Activated CD8-positive, alpha-beta memory T cell treated with anti-CD3 and anti-CD28 coated beads, Interleukin-2, amount 50 U/mL, for 24 hours (primary cell): ENCODE measurements at regions not wholly inside any gene's neighbourhood (a gene's known extent, or its start where the extent isn't known, plus 50 kb on each side); places are given as distances from the start of the nearest gene placed in this dataset.

Experiments
- DNase-seq: peaks from one replicate; pipeline ENCODE4 v3.0.0-alpha.2; 2020; ENCODE audit errors: extremely low read depth

DNA sequence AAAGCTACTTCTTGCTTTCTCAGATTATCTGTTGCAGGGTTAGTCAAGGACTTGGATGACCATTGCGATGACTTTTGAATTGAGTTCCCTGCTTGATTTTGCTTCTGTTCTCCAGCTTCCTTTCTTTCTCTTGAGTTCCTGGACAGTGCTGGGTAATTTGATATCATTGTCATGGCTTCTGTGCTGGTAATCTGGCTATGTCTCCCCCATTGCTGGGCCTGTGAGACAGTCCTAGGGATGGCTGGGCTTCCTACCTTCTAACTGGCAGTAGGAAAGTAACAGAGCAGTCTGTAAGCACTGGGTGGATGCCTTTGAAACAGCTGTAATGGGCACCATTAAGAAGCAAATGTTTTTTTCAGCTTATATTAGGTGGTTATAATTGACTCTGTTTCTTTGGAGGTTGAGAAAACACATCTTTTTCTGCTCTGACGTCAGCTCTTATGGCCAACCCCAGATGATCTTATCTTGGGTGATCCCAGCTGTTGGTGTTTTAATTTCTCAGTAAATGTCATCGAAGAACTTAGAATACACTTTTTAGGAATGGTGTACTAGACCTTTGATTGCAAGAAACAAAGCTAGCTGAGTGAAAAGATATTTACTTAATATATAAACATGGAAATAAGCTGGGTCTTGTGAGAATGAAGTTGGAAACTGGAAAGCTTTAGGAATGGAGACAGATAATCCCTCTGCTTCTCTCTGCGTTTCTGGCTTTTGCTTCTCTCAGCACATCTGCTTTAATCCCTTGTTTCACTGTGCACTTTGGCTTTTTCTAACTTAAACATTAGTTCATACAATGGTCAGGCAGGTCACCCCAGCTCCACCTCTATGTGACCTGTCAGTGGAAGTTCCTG is 195.0 kb upstream of the MAN1A1 start:
- DNase-seq, result no peak

GRCh38 chr6:119543332-119543731 is 193.8 kb upstream of the MAN1A1 start:
- DNase-seq, result no peak

GRCh38 chr6:119542037-119542436 is 192.5 kb upstream of the MAN1A1 start:
- DNase-seq, result no peak

DNA sequence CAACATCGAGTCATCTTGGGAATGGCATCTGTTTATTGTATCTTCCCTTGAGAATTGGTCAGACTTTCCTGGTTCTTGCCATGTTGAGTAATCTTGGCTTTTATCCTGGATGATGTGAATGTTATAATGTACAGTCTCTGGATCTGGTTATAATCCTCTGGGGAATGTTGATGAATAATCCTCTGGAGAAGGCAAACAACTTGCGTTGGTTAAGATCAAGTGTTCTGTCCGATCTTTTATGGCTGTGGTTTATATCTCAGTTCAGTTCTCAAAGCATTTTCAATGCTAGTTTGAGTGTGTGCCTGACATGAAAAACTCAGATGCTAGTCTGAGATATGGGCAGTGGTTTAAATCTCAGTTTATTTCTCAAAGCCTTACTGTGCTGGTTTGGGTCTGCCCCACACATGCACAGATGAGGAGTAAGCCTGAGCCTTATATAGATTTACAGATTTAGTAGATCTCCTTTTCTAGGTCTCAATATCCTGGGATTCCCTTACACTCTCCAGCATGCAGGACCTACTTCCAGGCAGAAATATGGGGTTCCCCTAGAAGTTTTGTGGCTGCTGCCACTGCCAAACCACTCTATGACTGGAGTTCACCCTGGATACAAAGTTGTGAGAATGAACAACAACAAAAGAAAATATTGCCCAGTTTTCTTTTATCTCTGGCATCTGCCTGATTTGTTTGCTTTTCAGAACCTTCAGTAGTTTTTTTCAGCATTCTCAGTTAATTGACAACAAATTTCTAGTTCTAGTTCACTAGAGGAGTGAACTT is 191.8 kb upstream of the MAN1A1 start:
- no peak for DNase-seq

GRCh38 chr6:119540417-119540816 is 190.9 kb upstream of the MAN1A1 start:
- DNase-seq, result no peak

DNA sequence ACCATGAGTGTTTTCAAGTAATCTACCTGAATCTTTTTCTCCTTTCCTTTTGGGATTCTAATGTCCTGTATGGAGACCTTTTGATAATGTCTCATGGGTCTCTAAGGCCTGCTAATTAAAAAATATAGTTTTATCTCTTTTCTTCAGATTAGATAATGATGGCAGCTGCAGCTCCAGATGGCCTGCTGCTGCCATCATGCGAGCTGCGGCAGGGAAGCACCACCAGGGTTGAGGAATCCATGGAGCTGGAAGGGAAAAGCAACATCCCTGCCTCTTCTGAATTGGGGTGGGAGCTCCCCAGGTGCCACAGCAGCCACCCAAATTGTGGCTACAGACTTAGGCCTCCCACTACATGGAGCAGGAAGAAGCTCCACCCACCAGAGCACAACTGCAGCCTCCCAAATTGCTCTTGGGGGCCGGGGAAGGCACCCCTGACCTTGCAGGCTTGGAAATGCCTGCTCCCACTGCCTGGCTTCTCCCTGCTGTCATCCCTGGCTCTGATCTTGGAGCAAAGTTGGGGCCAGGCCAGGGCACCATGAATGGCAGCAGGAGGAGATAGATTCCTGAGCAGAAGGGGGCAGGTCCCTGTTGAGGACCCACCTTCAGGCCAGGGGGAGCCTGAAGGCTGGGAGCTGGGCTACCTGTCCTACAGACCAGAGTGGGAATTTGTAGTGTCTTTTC is 189.6 kb upstream of the MAN1A1 start:
- no peak for DNase-seq

DNA sequence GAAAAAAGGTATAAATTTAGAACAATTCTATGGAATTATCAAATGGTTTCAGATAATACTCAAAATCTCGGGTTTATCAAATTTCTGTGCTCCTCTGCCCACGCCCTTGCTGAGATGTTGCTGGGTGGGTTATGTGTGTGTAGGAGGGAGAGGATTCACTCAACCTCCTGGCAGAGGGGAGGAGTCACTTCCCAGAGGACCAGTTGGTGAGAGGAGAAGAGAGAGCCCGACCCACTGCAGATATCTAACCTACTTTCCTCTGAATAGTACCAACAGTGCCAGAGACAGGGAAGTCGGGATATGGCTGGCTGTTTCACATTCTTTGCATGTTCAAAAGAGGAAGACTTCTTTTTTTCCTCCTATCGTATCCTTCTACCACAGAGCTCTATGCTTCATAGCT is 187.1 kb upstream of the MAN1A1 start:
- no peak for DNase-seq

- no peak for DNase-seq
These were observed 185.8 kb upstream of the MAN1A1 start for GRCh38 chr6:119535332-119535731.

DNA sequence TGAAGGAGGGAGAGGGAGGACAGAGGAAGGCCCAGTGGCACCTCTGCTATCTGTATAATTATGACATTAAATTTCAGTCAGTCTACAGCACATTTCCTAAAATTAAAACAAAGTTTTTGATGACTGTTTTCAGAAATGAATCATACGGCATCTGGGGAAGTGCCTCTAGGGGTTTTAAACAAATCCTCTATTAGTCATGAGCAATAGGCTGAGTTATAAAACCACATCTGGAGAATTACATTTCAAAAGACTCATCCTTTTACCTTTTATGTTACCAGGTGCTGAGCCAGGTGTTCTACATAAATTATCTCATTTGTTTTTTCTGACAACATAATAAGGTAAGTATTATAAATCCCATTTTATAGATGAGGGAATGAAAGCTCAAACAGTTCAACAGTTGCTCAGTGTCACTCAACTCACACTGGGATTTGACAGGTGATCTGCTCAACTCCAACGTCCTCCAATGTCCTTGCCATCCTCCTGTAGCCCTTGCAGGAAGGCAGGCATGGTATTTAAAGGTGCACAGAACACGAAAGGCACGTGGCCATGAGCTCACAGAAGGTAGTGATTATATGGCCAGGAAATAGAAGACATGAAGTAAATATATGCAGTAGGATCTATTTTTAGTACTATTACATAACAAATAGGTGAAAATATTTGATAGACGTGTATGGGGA is 184.2 kb upstream of the MAN1A1 start:
- no peak for DNase-seq

DNA sequence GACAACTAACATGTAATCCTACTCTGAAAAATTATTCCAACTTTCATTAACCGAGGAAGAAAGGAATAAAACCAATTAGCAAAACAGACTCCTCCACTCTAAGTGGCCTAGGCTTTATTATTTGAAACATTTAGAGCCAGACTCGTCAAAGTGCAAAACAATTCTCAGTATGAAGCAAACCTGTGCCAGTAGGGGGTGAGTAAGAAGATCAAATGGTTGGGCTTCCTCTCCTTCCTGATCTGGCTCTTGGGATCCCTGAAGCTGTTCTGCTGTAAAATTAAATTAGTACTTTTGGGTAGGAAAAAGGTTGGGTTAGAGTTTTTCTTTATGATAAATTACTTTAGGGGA is 177.6 kb upstream of the MAN1A1 start:
- no peak for DNase-seq

GRCh38 chr6:119526561-119527230 is 177.1 kb upstream of the MAN1A1 start:
- DNase-seq, result no peak

DNA sequence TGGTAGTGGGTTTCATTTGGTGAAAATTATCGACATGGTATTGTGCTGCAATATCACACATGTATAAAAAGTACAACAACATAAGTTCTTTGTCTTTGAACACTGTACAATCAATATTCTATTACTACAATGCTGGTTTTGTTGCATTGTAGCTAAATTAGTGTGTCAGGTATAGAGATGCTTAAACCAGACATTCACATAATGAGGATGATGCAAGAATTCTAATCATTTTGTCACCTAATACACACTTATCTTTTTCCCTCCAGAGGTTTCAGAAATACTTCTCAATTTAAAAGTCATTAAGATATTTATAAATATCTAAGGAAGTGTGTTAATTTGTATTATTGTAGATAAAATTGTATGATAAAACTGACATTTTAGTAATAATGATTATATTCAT is 174.8 kb upstream of the MAN1A1 start:
- no peak for DNase-seq

- DNase-seq, result no peak
These were observed 174.0 kb upstream of the MAN1A1 start for GRCh38 chr6:119523556-119523955.

- no peak for DNase-seq
These were observed 171.7 kb upstream of the MAN1A1 start for GRCh38 chr6:119521251-119521650.

DNA sequence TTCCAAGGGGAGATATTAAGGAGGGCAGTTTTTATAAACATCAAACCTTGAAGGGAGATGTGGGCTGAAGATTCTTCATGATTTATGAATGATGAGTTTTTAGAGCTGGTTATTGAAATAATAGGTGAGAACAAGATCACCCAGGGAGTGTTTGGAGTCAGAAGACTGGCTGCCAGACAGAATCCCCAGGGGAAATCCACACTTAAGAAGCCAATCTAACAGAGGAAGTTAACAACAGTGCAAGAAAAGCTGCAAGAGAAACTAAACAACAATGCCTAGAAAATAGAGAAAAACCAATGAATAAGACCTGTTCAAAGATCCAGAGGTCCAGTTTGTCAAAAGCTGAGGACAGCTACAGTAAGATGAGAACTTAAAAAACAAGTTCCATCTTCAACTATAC is 167.9 kb upstream of the MAN1A1 start:
- no peak for DNase-seq

DNA sequence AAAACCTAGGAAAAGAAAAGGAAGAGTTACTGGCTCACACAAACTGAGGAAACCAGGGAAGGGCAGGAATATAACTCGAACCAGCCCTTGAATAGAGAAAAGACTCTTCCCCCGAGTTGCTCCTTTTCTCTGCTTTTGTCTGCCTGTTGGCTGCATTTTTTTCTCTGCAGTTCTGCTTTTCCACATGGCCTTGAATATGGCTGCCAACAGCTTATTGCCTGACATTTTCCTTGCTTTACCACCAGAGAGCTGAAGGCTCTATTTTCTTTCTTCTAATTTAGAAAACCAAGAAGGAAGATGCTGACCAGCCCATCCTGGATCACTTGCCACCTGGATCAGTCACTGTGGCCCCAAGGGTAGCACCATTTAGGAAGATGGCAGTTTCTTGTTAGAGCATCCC is 164.8 kb upstream of the MAN1A1 start:
- DNase-seq, result no peak

GRCh38 chr6:119511024-119511423 is 161.5 kb upstream of the MAN1A1 start:
- DNase-seq, result no peak

DNA sequence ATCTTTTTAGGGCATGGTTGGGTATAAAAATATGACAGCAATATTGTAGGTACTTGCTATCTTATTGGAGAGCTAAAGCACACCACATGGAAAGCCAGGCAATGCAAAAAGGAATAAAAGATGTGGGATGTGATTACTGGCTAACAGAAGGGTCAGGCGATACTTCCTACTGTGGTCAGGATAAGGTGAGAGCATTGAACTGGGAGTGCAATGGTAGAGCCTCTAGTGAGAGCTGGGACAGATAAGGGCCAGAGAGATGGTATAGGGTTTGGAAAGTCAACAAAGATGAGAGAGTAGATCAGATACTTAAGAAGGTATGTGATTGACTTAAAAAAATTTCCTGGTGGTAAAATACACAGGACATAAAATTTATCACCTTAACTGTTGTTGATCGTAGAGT is 160.7 kb upstream of the MAN1A1 start:
- DNase-seq, result no peak

DNA sequence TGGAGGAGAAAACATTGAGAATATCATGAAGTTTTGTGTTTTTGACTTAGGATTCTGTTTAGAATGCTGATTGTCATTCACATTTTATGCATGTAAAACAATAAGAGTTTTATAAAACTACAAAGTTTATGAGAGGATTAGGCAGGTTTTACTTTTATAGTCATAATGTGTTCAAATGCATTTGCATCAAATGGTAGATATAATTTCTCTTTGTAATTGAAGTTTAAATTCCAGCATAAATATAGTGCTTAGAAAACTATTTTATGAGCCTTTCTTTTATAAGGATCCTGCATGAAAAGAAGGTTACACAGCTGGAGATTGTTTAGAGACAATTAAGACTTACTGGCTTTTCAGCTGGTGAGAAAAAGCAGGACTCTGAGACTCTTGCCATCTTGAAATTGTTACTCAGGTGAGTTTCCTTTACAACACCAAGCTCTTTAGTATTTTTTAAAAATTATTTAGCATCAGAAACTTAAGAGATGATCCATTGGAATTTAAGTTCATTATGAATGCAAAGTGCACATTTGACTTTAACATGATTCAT is 157.1 kb upstream of the MAN1A1 start:
- no peak for DNase-seq

DNA sequence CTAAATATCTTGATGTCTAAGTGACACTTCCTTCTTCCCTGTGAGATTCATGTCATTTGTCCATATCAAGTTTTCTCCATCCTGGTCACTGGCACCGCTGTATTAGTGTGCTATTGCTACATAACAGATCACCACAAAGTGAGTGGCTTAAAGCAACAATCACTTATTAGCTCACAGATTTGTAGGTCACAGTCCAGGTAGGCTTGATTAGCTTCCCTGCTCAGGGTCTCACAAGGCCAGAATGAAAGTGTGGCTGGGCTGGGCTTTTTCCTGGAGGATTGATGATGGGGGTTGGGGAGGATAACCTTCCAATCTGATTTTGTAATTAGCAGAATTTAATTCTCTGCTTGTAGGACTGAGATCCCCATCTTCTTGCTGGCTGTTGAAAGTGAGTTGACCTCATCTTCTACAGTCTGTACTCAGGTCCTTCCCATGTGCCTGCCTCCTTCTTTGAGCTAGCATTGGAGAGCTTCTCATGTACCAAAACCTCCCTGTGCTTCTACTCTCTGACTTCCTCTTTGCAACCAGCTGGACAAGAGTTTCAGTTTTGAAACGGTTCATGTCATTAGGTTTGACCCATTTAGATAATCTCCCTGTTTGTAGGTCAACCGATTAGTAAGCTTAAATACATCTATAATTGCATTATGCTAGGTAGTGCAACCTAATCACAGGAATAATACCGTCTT is 152.4 kb upstream of the MAN1A1 start:
- DNase-seq, result no peak

- DNase-seq, result no peak
These were observed 150.2 kb upstream of the MAN1A1 start for GRCh38 chr6:119499797-119500196.
